HG03520 (cell line): ENCODE measurements at regions not wholly inside any gene's neighbourhood (a gene's known extent, or its start where the extent isn't known, plus 50 kb on each side); places are given as distances from the start of the nearest gene placed in this dataset.

Source experiments
- ATAC-seq: cut with Tn5 transposase; IDR thresholded peaks from one replicate; pipeline ENCODE4 v1.9.1; 2021; ENCODE audit warnings: mild to moderate bottlenecking, moderate library complexity; ENCODE audit not compliant: unreplicated experiment

DNA sequence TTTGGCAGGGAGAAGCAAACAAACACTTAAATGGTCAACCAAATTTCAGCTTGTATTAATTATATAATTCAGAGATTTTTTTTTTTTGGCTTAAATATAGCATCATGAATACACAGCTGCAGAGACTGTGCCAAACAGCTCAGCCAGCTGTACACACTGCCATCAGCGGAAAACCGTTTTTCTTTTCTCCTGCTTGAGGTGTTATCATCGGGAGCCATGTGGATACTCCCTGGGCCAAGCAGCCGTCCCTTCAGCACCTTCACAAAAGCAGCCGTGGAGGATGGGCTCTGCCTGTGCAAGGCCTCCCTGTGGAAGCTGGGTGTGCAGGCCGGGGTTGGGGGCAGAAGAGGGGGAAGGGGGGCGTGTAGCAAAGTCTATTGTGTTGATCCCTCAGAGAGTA, 85.0 kb downstream of the NUF2 start:
- ATAC-seq = no peak

- no peak for ATAC-seq
Observed at GRCh38 chr1:163408262-163408661, 86.5 kb downstream of the NUF2 start.

DNA sequence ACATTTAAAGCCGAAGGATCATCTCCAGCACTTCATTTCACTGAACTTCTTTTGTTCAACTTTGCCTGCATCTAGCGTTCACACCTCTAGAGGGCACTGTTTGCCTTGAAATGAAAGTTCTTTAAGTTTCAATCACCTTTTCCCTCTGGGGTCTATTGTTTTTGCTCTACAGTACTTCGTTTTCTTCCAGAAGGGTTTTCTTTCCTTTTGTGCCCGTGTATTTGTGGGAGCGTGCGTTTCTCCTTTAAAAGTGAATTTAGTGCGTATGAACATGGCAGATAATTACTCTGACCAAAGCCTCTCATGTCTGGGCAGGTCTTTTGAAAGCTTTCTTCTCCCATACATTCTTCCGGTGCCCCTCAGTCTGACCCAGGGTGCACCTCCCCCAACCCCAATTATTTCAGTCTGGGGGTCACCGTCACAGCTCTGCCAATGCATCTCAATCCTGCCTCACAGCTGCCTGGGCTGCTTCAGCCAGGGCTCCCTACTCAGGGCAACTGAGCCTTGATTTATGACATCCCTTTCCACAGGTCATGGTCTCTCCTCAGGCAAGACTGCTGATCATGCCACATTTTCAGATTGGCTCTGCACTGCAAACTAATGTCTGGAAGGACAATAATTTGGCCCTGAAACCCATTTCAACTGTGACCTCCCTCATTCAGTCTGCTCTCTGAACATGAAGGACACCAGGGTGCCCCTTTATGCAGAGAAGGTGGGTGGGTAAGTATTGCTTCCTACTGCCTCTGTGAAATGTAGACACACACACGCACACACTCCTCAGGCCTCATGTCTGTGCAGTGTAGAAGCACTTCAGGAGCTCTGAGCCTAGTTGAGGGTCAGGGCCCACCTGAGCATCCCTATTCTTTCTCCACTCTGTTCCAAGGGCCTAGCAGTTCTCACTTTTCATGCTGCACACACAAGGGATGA, 88.6 kb downstream of the NUF2 start:
- ATAC-seq = no peak

DNA sequence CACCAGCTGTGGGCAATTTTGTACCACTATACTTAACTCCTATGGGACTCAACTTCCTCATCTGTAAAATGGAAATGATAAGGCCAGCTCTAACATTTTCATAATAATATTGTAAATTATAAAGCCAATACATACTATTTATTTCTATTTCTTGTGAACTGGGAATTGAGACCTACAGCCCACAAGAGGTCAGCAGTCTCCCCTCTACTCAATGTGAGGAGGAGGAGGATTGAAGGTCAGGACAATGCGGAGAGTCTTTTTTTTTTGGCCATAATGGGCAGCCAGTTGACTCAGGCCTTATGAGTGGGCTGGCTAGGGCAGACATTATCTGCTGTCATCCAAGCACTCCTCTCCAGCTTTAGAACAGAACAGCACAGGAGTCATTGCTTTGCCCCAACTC, 90.5 kb downstream of the NUF2 start:
- no peak for ATAC-seq

DNA sequence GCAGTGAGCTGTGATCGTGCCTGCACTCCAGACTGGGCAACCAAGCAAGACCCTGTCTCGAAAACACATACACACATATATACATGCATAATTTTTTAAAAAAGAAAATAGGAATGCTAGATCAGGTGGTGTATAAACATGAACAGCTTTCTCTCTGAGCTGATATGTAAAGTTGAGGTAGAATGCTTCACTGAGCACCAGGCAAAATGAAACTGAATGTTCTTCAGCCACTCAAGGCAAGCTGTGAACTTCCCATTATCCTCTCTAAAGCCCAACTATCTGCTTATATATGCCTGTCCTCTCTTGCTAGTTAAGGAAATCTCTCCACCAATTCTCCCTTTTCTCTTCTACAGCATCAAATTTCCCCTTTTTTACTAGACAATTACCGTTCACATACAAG, 93.0 kb downstream of the NUF2 start:
- peak; percentile 62 for ATAC-seq

DNA sequence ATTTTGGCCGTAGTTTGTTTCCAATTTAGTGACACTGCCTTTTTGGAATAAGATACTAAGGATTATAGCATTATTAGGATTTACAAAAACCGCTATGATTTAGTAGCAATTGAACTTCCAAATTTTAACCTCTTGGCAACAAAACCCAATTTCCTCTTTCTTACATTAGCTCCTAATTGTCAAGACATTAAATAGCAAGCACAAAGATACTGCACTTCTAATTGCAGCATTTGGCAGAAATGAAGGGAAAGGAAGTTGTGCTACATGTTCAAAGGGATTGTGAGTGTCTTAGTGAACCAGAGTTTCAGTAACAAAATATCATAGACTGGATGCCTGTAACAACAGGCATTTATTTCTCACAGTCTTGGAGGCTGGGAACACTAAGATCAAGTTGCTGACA, 99.9 kb downstream of the NUF2 start:
- ATAC-seq = no peak

DNA sequence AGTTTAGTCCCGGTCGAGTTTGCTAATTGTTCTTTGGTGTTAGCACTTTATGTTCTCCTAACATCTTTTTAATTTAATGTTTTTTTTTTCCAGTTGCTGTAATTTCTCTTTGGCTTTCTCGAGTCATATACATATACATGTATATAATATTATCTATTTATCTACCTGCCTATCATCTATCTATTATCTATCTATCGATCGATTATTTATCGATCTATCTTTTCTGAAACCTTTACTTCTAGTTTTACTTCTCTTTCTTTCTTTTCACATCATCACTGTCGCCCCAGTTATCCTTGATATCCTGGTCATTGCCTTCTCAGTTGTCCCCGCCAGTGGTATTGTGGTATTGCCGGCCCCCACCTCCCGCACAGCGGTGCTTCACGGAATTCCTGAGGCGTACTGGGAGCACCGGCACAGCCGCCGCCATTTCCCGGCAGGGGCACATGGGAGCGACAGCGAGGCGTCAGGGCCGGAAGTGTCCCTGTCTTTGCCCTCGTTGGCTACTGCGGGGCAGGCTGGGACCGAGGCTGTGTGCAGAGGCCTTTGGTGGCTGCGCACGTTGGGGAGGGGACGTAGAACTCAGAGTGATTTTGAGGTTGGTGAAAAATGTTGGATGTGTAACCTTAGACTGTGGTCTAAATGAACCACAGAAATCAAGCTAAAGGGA, 101.1 kb downstream of the NUF2 start:
- no peak for ATAC-seq

- no peak for ATAC-seq
Observed at GRCh38 chr1:163426505-163427251, 104.9 kb downstream of the NUF2 start.

GRCh38 chr1:163427279-163427678, 105.5 kb downstream of the NUF2 start:
- no peak for ATAC-seq

GRCh38 chr1:163436140-163436812, 114.5 kb downstream of the NUF2 start:
- no peak for ATAC-seq

GRCh38 chr1:163439471-163439870, 117.7 kb downstream of the NUF2 start:
- ATAC-seq = no peak

GRCh38 chr1:163440090-163440489, 118.3 kb downstream of the NUF2 start:
- no peak for ATAC-seq

DNA sequence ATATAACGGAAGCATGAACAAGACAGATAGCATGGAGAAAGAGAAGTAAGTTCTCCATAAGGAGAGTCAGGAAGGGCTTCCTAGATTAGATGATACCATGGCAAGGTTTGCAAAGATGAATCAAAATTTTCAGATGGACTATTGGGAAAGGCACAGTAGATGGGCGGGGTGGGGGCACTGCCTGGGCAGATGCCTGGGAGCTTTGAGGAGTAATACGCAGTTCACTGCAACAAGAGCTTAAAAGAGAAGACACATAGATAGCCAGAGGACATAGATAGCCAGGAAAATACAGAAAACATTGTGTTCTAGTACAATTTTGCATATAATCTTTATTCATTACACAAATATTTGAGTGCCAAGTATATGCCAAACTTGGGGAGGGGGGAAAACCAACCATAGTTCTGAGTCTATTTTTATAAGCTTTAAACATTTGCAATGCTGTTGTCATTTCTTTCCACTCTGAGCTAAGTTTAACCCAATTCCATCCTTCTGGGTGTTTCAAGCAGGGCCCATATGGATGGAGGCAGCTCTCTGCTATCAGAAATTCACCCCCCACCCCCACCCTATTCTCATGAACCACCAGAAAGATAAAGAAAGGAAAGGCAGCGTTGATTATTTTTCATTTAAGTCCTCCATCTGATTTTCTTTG, 120.6 kb downstream of the NUF2 start:
- no peak for ATAC-seq

DNA sequence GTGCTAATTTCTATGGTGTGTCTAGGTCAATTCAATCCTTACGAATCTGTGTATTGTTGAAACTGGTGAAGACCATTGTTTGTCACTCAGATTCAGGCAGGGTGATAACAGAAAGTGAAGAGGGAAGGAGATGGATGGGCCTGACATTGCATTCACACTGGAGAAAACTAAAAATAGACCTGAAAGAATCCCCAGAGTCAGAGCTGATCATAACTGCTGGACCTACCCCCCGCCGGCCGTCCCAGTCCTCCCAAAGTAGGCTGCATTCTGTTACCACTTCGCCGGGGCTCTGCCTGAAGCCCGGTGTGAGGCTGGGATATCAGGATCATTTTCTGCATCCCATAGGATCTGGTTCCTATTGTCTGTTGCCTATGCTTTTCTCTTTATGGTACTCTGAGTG, 121.1 kb downstream of the NUF2 start:
- no peak for ATAC-seq

DNA sequence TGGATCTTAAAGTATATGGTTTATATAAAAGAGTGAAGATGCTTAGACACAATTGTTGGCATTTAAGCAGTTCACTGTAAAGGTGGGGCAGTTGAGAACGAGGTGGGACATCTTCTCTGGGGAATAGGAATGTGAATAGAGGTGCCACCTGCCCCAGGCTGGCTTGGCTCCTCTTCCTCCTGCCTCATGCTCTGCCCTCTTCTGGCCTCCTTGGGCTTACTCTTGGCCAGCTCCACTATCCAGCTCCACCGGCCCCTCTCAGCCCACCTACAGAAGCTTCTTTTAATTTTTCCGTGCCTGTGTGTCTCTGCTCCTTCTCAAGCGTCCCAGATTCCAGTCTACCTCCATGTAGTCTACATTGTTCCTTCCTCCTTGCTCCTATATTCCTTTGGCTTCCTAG, 122.1 kb downstream of the NUF2 start:
- ATAC-seq = no peak

GRCh38 chr1:163444665-163445064, 122.9 kb downstream of the NUF2 start:
- no peak for ATAC-seq

DNA sequence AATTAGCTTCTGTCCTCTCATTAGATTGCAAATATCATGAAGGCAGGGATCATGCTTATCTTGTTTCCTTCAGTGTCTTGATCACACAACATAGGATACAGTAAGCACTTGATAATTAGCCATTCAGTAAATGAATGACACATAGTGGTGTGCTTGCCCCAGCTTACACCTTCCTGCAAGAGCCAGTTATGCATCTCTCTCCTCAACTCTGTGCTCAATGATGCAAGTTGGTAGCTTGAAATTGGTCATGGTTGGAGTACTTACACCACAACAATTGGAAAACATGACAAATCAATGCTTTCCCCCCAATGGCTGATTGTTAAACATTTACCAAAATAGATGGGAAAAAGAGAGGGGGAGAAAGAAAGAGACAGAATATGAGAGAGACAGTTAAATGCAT, 129.2 kb downstream of the NUF2 start:
- ATAC-seq = no peak

DNA sequence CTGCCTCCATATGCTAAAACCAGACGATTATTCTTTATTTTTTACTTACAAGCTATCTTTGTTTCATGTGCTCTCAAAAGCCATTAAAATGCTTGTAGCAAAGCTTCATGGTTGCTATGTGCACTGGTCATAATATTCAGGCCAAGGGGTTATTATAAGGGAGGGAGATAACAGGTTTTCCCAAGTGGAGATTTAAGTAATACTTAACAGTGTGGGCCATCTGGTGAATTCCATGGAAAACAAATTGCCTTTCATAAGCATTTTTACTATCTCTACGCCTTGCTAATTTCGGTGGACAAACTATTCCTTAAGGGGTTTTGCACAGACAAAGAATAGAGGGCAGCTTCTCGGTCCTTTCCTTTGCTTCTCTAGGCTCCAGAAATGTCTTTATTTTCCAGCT, 137.8 kb downstream of the NUF2 start:
- ATAC-seq = no peak

GRCh38 chr1:163467289-163467688, 145.5 kb downstream of the NUF2 start:
- ATAC-seq = no peak

GRCh38 chr1:163471779-163472650, 150.3 kb downstream of the NUF2 start:
- no peak for ATAC-seq
